Retinal pigment epithelial cell (primary cell): ENCODE measurements at regions not wholly inside any gene's neighbourhood (a gene's known extent, or its start where the extent isn't known, plus 50 kb on each side); places are given as distances from the start of the nearest gene placed in this dataset.
"Not testable (repeated sequence)": the region's sequence is repeated elsewhere in the genome, so short reads cannot be mapped to it uniquely, and the experiment has no call there.

Source experiments
- DNase-seq: peaks from one replicate; pipeline ENCODE4 v3.0.0-alpha.2; 2010; ENCODE audit warnings: low read depth
- H3K4me3 ChIP-seq: 2 replicates; pipeline ENCODE4 v1.5.1; 2011; ENCODE audit warnings: mild to moderate bottlenecking, low read length, control low read depth, moderate library complexity
- CTCF ChIP-seq: conservative IDR thresholded peaks from 2 replicates; pipeline ENCODE4 v1.5.1; 2011; ENCODE audit warnings: low read depth, low read length, control low read depth, inconsistent platforms

GRCh38 chr6:103721923-103722322 lies 1137.8 kb downstream of the HACE1 start:
- no peak overlapping the region for H3K4me3 ChIP-seq
- TF ChIP-seq CTCF: no peak
- no peak for DNase-seq

GRCh38 chr6:103720393-103720792 lies 1139.3 kb downstream of the HACE1 start:
- TF ChIP-seq CTCF: no peak
- H3K4me3 ChIP-seq: no peak overlapping the region
- no peak for DNase-seq

GRCh38 chr6:103719545-103719944 lies 1140.2 kb downstream of the HACE1 start:
- no peak overlapping the region for H3K4me3 ChIP-seq
- no peak for TF ChIP-seq CTCF
- DNase-seq: no peak

GRCh38 chr6:103715269-103715668 lies 1144.5 kb downstream of the HACE1 start:
- no peak overlapping the region for H3K4me3 ChIP-seq
- no peak for DNase-seq
- TF ChIP-seq CTCF: no peak

GRCh38 chr6:103709236-103709635 lies 1150.5 kb downstream of the HACE1 start:
- H3K4me3 ChIP-seq, DNase-seq: not testable (repeated sequence)

GRCh38 chr6:103707596-103708325 lies 1152.0 kb downstream of the HACE1 start:
- no peak overlapping the region for H3K4me3 ChIP-seq
- DNase-seq: no peak
- TF ChIP-seq CTCF: no peak

- TF ChIP-seq CTCF: no peak
- H3K4me3 ChIP-seq: no peak overlapping the region
- DNase-seq: no peak
Measured at GRCh38 chr6:103699769-103700168, 1160.0 kb downstream of the HACE1 start.
